ENCODE measurements at regions not wholly inside any gene's neighbourhood (a gene's known extent, or its start where the extent isn't known, plus 50 kb on each side); places are given as distances from the start of the nearest gene placed in this dataset.
"Not testable (repeated sequence)": the region's sequence is repeated elsewhere in the genome, so short reads cannot be mapped to it uniquely, and the experiment has no call there.

- DNase-seq = no peak
These were observed 548.9 kb upstream of the SYT4 start for GRCh38 chr18:43826215-43826614.

- DNase-seq = no peak
These were observed 550.0 kb upstream of the SYT4 start for GRCh38 chr18:43827311-43827710.

GRCh38 chr18:43830303-43830702 is 553.0 kb upstream of the SYT4 start:
- no peak for DNase-seq

- no peak for DNase-seq
These were observed 553.7 kb upstream of the SYT4 start for GRCh38 chr18:43830947-43831346.

GRCh38 chr18:43846299-43846698 is 569.0 kb upstream of the SYT4 start:
- no peak for DNase-seq

DNA sequence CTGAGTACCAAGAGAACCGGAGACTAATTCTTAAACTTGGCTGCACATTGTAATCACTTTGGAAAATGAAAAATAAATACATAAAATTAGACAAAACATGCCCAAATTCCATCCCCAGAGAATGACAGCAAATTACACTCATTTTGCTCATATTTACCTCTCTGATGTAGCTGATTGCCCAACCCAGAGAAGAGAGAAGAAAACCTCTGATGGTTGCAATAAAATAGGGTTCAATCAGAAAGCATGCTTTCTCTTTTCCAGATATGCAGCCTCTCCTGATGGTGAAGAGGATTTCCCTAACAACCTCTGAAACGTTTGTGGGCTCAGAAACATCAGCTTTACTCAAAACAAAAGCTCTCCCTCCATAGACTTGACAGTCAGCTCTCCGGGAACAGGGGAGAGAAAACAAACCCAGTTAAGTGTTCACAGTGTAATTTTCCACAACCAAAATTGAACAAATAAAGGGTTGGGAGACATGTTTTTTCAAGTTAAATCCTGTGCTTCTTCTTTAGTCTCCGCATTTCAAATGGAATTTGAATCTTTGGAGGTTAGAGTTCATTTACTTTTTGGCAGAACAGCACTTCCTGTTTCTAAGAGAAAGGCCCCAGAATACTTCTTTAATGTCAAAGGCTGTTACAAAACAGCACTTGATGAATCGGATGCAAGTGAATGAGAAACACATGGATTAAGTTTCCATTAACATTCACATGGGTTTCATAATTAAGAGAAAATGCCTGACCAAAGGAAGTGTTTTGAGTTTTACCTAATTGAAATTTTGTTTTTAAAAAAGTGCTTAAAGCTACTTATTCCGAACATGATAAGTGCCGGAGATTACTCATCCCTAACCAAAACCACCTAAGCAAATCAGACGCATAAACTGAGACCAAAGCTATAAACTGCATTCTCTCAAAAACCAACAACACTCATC is 570.1 kb upstream of the SYT4 start:
- DNase-seq = no peak

- DNase-seq = not testable (repeated sequence)
These were observed 572.5 kb upstream of the SYT4 start for GRCh38 chr18:43849831-43850230.

DNA sequence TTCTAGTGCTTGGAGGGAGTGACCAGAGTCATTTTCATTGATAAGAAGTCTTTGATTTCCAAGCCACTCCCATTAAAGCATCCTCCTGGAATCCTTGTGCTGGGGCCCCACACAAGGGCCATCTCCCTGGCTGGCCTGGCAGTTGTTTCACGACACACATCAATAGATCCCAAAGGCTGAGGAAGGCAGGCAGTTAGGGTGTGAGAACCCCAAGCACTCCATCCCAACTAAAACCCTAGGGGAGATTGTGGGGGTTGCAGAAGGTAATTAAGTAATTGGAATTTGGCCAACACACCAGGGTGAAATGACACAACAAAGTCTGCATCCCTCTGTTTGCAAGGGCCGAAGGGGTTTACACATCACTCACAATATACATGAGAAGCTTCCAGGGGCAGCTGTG is 578.1 kb upstream of the SYT4 start:
- DNase-seq = no peak

DNA sequence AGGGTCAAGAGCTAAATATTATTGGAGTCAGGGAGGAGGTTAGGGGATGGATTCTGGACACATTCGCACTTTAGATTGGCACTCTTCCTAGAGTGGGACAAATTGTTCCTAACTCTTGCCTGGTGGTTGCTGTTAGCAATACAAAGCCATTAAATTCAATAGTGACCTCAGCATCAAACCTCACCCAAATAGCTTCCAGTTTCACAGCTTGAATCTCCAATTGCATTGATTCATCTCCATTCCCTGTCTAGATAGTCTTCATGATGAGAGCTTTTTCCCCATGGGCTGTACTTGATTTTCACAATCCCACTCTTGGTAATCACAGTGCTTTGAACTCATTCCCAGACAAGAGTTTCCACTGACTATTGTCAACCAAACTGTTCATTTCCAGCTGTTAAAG is 585.9 kb upstream of the SYT4 start:
- no peak for DNase-seq

DNA sequence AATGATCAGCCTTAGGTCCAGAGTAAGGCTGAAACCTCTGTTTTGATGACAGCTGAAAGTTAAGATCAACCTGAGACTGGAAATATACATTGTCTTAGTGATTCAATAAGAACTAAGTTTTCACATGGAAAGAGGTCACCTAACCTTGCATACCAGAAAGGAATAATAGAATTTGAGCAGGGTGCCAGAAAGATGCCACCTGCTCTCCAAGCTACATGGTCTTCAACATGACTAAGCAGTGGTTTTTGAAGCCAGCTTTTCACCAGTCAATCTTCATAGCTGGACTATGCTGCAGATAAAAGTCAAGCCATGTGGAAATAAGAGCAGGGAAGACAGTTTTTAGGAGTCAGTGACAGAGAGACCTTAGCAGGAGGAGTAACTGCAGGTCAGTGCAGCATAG is 589.4 kb upstream of the SYT4 start:
- no peak for DNase-seq

DNA sequence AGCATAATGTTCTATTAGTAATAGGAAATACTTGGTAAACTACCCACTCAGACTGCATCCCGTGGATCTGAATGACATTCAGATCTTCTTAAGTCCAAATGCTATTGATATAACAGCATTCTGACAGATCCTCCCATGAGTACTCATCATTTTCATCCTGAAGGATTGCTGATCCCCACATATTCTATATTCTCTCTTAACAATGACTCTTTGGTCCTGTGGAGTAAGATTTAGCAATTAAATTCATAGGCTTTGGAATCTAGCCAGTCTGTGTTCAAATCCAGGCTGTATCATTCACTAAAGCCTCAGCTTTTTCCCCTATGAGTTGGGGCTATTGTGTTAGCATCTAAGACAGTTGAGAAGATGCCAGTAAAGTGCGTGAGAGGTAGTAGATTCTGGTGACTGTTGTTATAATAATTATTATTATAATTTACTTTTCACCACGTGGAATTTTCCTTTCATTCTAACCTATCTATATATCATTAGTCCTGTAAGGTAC is 591.3 kb upstream of the SYT4 start:
- no peak for DNase-seq

GRCh38 chr18:43869451-43870008 is 592.2 kb upstream of the SYT4 start:
- DNase-seq = no peak

DNA sequence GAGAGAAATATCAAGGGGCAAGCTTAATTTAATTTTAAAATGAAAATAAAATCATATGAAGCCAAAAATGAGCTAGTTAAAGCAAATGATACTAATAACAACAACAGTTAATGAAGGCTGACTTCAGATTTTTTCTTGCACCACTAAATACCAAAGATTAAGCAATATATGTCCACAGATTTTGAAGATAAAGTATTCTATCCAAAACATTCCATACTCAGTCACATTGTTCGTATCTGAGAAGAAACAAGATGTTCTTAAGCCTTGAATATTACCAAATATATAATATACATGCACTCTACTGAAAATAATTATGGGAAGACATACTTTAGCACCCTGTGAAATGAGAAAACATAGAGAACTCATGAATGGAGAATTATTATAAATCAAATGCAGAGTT is 593.3 kb upstream of the SYT4 start:
- no peak for DNase-seq

- DNase-seq = no peak
These were observed 598.2 kb upstream of the SYT4 start for GRCh38 chr18:43875511-43875910.

DNA sequence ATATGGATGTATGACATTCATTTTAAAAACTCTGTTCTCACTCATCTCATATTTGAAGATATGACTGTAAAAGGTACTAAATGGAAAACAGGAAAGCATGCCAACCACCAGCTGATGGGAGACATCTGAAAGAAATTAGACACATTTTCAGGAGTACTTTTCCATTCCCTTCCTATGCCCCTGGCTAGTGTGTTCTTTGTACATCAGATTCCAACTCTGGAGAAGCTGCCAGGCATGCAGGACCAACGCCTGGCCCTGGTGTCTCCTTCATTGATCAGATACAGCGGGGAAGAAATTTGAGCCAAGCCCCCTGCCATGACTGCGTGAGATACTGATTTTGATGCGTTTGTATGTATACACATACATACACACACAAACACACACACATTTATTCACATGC is 599.0 kb upstream of the SYT4 start:
- no peak for DNase-seq

DNA sequence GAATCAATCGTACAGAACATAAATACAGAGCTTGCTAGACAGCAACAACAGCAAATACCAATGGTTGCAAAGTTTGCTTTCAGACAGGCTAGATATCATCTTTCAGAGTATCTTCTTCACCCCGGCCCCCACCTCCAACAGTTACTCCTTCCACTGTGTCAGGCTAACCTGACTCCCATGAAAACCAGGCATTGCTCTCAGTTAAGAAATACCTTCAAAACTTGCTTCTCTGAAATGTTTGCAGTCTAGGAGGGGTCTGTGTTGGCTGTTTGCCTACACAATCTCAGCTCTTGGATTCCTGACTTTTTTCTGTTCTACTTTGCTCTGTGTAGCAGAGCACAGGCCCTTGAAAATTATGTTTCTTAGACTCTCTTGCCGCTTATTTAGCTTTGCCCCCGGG is 599.5 kb upstream of the SYT4 start:
- DNase-seq = no peak

GRCh38 chr18:43877616-43878321 is 600.5 kb upstream of the SYT4 start:
- no peak for DNase-seq

- DNase-seq = no peak
These were observed 602.1 kb upstream of the SYT4 start for GRCh38 chr18:43879415-43879814.

DNA sequence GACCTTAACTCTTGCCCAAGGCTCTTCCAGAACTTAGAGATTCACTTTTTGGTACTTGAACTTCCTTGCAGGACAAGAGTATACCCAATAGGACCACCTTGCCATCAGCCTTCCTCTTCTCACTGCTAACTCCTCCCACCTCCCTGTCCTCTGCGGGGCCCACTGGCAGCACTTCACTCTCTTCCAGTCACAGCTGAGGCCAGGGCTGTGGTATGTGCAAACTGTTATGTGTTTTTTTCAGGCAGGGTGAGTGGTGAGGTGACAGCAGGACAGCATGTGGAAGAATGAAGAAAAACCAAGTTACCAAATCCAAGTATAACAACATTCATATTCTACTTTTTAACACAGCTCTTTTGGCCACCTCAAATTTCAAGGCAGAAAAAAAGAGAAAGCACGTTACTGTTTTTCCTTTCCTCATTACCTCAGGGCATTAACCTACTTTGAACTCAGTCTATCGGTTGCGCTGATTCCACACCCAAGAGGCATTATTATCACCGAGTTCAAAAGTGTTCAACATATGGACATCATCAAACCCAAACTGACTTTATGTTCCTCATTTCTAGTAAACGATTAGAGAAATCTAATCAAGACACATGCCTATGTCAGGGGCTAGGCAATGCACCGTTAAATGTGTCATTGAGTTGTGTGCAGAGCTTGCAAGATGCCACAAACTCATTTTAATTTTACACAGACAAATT is 605.2 kb upstream of the SYT4 start:
- no peak for DNase-seq

- DNase-seq = no peak
These were observed 606.6 kb upstream of the SYT4 start for GRCh38 chr18:43883886-43884285.

GRCh38 chr18:43886341-43886740 is 609.1 kb upstream of the SYT4 start:
- no peak for DNase-seq

- no peak for DNase-seq
These were observed 610.2 kb upstream of the SYT4 start for GRCh38 chr18:43887491-43887890.

- no peak for DNase-seq
These were observed 611.3 kb upstream of the SYT4 start for GRCh38 chr18:43888598-43888997.

Data from SIG-M5 (cell line).